Psoas muscle (tissue), 7 donors: ENCODE measurements at regions not wholly inside any gene's neighbourhood (a gene's known extent, or its start where the extent isn't known, plus 50 kb on each side); places are given as distances from the start of the nearest gene placed in this dataset.

ENCODE experiments used
- ATAC-seq, 4 donors: fragments of 200-7000 bp; cut with Tn5 transposase; one replicate each; pipeline ENCODE4 v1.9.1; 2020; ENCODE audit warnings: moderate library complexity in 3 of 4, mild to moderate bottlenecking in 2 of 4
- DNase-seq, 2 donors: peaks; one replicate each; pipeline ENCODE4 v3.0.0-alpha.2; 2020
- H3K27ac ChIP-seq: fragments of 200-600 bp; one replicate; pipeline ENCODE4 v1.8.0; 2022
- H3K27me3 ChIP-seq, 3 donors: fragments of 200-600 bp in 1 of 3; one replicate each; pipeline versions ENCODE4 v1.6.1 to v1.8.0; 2013 to 2022; ENCODE audit warnings: low read length in 2 of 3, mild to moderate bottlenecking in 2 of 3, moderate library complexity in 1 of 3; ENCODE audit not compliant: insufficient read depth in 3 of 3
- H3K36me3 ChIP-seq, 2 donors: fragments of 200-600 bp in 1 of 2; one replicate each; pipeline versions ENCODE4 v1.6.1 to v1.8.0; 2013 to 2022; ENCODE audit warnings: low read depth in 1 of 2, mild to moderate bottlenecking in 1 of 2, moderate library complexity in 1 of 2; ENCODE audit not compliant: insufficient read depth in 1 of 2
- H3K4me1 ChIP-seq: fragments of 200-600 bp; one replicate; pipeline ENCODE4 v1.8.0; 2022
- H3K4me3 ChIP-seq: fragments of 200-600 bp; one replicate; pipeline ENCODE4 v1.8.0; 2022; ENCODE audit warnings: mild to moderate bottlenecking
- H3K9me3 ChIP-seq: fragments of 200-600 bp; one replicate; pipeline ENCODE4 v1.8.0; 2022
- WGBS, 3 donors: extraction: QIAGEN DNeasy Blood & Tissue Kit; methylation state at CpG; one replicate each; pipeline versions ENCODE4 v1.1.6 to v1.1.7; 2013; 5-methylcytosine and 5-hydroxymethylcytosine counted together
- intact Hi-C, 2 donors: fragments of 100-400 bp; cut with DNase I; formaldehyde crosslinking; loops; one replicate each; pipeline versions ENCODE4 v1.11.0 to v1.14.2; 2022
- TF ChIP-seq, protein P1 (sequence below): fragments of 200-600 bp; IDR thresholded peaks from one replicate; pipeline ENCODE4 v1.8.0; 2022; ENCODE audit warnings: antibody characterized with exemption
- donor health status: healthy with polysubstance abuse.
- donor health status: DM: no; HTN: no; CAD: no; lungs with moderate emphysema.
- donor health status: Bipolar disorder and iron deficiency.
- donor health status: healthy.
- donor health status: DM: yes; HTN: yes; CAD: no.
- donor health status: DM: no; HTN: no; CAD: no.
- donor health status: DM: yes; HTN: yes; CAD: no.

- TF ChIP-seq, protein P1, sequence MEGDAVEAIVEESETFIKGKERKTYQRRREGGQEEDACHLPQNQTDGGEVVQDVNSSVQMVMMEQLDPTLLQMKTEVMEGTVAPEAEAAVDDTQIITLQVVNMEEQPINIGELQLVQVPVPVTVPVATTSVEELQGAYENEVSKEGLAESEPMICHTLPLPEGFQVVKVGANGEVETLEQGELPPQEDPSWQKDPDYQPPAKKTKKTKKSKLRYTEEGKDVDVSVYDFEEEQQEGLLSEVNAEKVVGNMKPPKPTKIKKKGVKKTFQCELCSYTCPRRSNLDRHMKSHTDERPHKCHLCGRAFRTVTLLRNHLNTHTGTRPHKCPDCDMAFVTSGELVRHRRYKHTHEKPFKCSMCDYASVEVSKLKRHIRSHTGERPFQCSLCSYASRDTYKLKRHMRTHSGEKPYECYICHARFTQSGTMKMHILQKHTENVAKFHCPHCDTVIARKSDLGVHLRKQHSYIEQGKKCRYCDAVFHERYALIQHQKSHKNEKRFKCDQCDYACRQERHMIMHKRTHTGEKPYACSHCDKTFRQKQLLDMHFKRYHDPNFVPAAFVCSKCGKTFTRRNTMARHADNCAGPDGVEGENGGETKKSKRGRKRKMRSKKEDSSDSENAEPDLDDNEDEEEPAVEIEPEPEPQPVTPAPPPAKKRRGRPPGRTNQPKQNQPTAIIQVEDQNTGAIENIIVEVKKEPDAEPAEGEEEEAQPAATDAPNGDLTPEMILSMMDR, result no peak
- Histone ChIP-seq H3K4me1 (no peaks in the 10 kb centered on the region), H3K27me3 (no peaks in the 10 kb centered on the region), H3K27ac (no peak overlapping the region), H3K36me3 (no peaks in the 10 kb centered on the region), H3K4me3 (no peak overlapping the region), H3K9me3 (no peaks in the 10 kb centered on the region)
- ATAC-seq (no peak), DNase-seq (no peak)
- 70 to 77% (median 72%) methylated on average over 5 of the region's 5 CpGs for WGBS, 3 donors
- intact Hi-C loops, result loop anchor here in 1 of 2 donors (10.0 kb wide), 1 partner anchor 65 kb away; no protein-coding TSS in a partner anchor
Observed at GRCh38 chr16:6170022-6170421, 1072.4 kb upstream of the EEF2KMT start.

GRCh38 chr16:6165330-6165979 lies 1067.9 kb upstream of the EEF2KMT start:
- Histone ChIP-seq H3K36me3 (no peaks in the 10 kb centered on the region), H3K27ac (no peak overlapping the region)

GRCh38 chr16:6160871-6161270 lies 1063.3 kb upstream of the EEF2KMT start:
- Histone ChIP-seq H3K9me3 (no peaks in the 10 kb centered on the region), H3K36me3 (no peaks in the 10 kb centered on the region), H3K4me3 (no peak overlapping the region), H3K4me1 (no peaks in the 10 kb centered on the region), H3K27ac (no peak overlapping the region), H3K27me3 (no peaks in the 10 kb centered on the region)
- intact Hi-C loops, result no loop called here
- ATAC-seq, result no peak
- TF ChIP-seq, protein P1, result no peak
- 80% methylated on average over 10 of the region's 10 CpGs for WGBS, 3 donors
- no peak for DNase-seq

More at GRCh38 chr16:6165330-6165979, 1067.9 kb upstream of the EEF2KMT start:
- H3K4me3 ChIP-seq, result no peak overlapping the region
- H3K27me3 ChIP-seq, result no peaks in the 10 kb centered on the region
- DNase-seq, result no peak
- H3K9me3 ChIP-seq, result no peaks in the 10 kb centered on the region
- TF ChIP-seq, protein P1, result no peak
- intact Hi-C loops, result no loop called here
- ATAC-seq, result no peak
- no peaks in the 10 kb centered on the region for H3K4me1 ChIP-seq
- 33 to 41% (median 39%) methylated on average over 11 of the region's 11 CpGs for WGBS, 3 donors

DNA sequence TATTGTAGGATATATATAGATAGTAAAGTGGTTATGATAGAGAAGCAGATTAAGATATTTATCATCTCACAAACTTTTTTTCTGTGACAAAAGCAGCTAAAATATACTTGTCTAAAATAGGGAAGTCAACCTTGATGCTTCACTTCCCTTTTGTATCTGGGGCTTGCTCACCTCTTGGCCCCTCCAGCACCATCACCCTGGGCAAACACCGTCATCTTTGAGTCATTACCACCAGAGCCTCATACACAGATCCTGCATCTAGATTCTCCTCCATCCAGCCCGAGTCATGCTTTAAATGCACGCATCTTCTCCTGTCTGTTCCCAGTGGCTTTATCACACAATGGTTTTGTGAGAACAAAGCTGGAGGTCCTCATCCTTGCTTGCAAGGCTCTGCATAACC lies 1062.7 kb upstream of the EEF2KMT start:
- H3K27me3 ChIP-seq, result no peaks in the 10 kb centered on the region
- H3K4me3 ChIP-seq, result no peak overlapping the region
- intact Hi-C loops, result no loop called here
- DNase-seq (no peak), ATAC-seq (no peak)
- no peaks in the 10 kb centered on the region for H3K4me1 ChIP-seq
- 82 to 94% (median 90%) methylated on average over 3 of the region's 3 CpGs for whole genome bisulfite sequencing, 3 donors
- H3K27ac ChIP-seq, result no peak overlapping the region
- no peaks in the 10 kb centered on the region for H3K9me3 ChIP-seq
- TF ChIP-seq, protein P1, result no peak
- no peaks in the 10 kb centered on the region for H3K36me3 ChIP-seq

- no peaks in the 10 kb centered on the region for H3K9me3 ChIP-seq
- H3K27ac ChIP-seq, result no peak overlapping the region
- H3K4me1 ChIP-seq, result no peaks in the 10 kb centered on the region
- H3K36me3 ChIP-seq, result no peaks in the 10 kb centered on the region
- no peak overlapping the region for H3K4me3 ChIP-seq
- TF ChIP-seq, protein P1, result no peak
- WGBS, 3 donors, result 93 to 96% (median 95%) methylated on average over 4 of the region's 4 CpGs
- no peaks in the 10 kb centered on the region for H3K27me3 ChIP-seq
- intact Hi-C loops, result no loop called here
- no peak for DNase-seq
- ATAC-seq, result no peak
Observed at GRCh38 chr16:6157806-6158205, 1060.2 kb upstream of the EEF2KMT start.
